ENCODE measurements at regions not wholly inside any gene's neighbourhood (a gene's known extent, or its start where the extent isn't known, plus 50 kb on each side); places are given as distances from the start of the nearest gene placed in this dataset.

- ChIA-PET CTCF (ENCODE audit: partially characterized antibody) (interaction anchor here (1.3 kb wide), 1 partner anchor 96 kb away, joined by 3 read pairs; no protein-coding TSS in a partner anchor), POLR2A (ENCODE audit: partially characterized antibody) (no interaction called here)
- H3K36me3 ChIP-seq (ENCODE audit: insufficient read depth, low read length) = no peaks in the 10 kb centered on the region
- H3K27me3 Mint-ChIP-seq = peaks cover 0 to 2% of the 10 kb centered on the region in 2 donors
- DNase-seq = no peak
- H3K4me3 ChIP-seq (ENCODE audit: low read length in 2 of 2) = no peak overlapping the region
- no peak overlapping the region for H3K4me3 Mint-ChIP-seq
- no peaks in the 10 kb centered on the region for H3K36me3 Mint-ChIP-seq
- H3K9me3 ChIP-seq (ENCODE audit: control insufficient read depth in 1 of 2, low read length in 2 of 2) = no peaks in the 10 kb centered on the region
- H3K27ac ChIP-seq (ENCODE audit: low read depth, low read length) = no peak overlapping the region
- peaks cover 0 to 1% (median 0%) of the 10 kb centered on the region in 8 donors for H3K9me3 Mint-ChIP-seq
- H3K4me1 Mint-ChIP-seq = no peaks in the 10 kb centered on the region
- no peak overlapping the region for H3K27ac Mint-ChIP-seq
- H3K4me1 ChIP-seq (ENCODE audit: insufficient read depth, low read length) = no peaks in the 10 kb centered on the region
- intact Hi-C loops (cut with micrococcal nuclease) = no loop called here
- H3K27me3 ChIP-seq (ENCODE audit: insufficient read depth, low read length) = no peaks in the 10 kb centered on the region
Measured at GRCh38 chr9:134229466-134230091, 65.2 kb upstream of the RNU6ATAC start.

GRCh38 chr9:134230092-134230941, 66.0 kb upstream of the RNU6ATAC start:
- CTCF ChIA-PET (ENCODE audit: partially characterized antibody) = interaction anchor here (1.3 kb wide), 1 partner anchor 95 kb away, joined by 3 read pairs; no protein-coding TSS in a partner anchor
- Histone ChIP-seq H3K4me1 (ENCODE audit: insufficient read depth, low read length) (no peaks in the 10 kb centered on the region), H3K36me3 (ENCODE audit: insufficient read depth, low read length) (no peaks in the 10 kb centered on the region), H3K4me3 (ENCODE audit: low read length in 2 of 2) (no peak overlapping the region), H3K27me3 (ENCODE audit: insufficient read depth, low read length) (no peaks in the 10 kb centered on the region), H3K9me3 (ENCODE audit: control insufficient read depth in 1 of 2, low read length in 2 of 2) (no peaks in the 10 kb centered on the region), H3K27ac (ENCODE audit: low read depth, low read length) (no peak overlapping the region)
- Mint-ChIP-seq H3K4me3 (no peak overlapping the region), H3K4me1 (no peaks in the 10 kb centered on the region), H3K27me3 (peaks cover 0 to 2% of the 10 kb centered on the region in 2 donors), H3K27ac (no peak overlapping the region), H3K36me3 (no peaks in the 10 kb centered on the region), H3K9me3 (peaks cover 0 to 1% (median 0%) of the 10 kb centered on the region in 8 donors)
- intact Hi-C loops (cut with micrococcal nuclease) = no loop called here
- DNase-seq = no peak
- POLR2A ChIA-PET (ENCODE audit: partially characterized antibody) = no interaction called here

GRCh38 chr9:134230942-134231325, 66.6 kb upstream of the RNU6ATAC start:
- Mint-ChIP-seq H3K4me1 (no peaks in the 10 kb centered on the region), H3K27ac (no peak overlapping the region), H3K4me3 (no peak overlapping the region), H3K36me3 (no peaks in the 10 kb centered on the region), H3K27me3 (peaks cover 0 to 2% of the 10 kb centered on the region in 2 donors), H3K9me3 (no peaks in the 10 kb centered on the region)
- no peak overlapping the region for H3K4me3 ChIP-seq (ENCODE audit: low read length in 2 of 2)
- CTCF ChIA-PET (ENCODE audit: partially characterized antibody) = no interaction called here
- H3K27ac ChIP-seq (ENCODE audit: low read depth, low read length) = no peak overlapping the region
- no peaks in the 10 kb centered on the region for H3K9me3 ChIP-seq (ENCODE audit: control insufficient read depth in 1 of 2, low read length in 2 of 2)
- no peaks in the 10 kb centered on the region for H3K36me3 ChIP-seq (ENCODE audit: insufficient read depth, low read length)
- no peak for DNase-seq
- POLR2A ChIA-PET (ENCODE audit: partially characterized antibody) = no interaction called here
- H3K27me3 ChIP-seq (ENCODE audit: insufficient read depth, low read length) = no peaks in the 10 kb centered on the region
- intact Hi-C loops (cut with micrococcal nuclease) = no loop called here
- no peaks in the 10 kb centered on the region for H3K4me1 ChIP-seq (ENCODE audit: insufficient read depth, low read length)

DNA sequence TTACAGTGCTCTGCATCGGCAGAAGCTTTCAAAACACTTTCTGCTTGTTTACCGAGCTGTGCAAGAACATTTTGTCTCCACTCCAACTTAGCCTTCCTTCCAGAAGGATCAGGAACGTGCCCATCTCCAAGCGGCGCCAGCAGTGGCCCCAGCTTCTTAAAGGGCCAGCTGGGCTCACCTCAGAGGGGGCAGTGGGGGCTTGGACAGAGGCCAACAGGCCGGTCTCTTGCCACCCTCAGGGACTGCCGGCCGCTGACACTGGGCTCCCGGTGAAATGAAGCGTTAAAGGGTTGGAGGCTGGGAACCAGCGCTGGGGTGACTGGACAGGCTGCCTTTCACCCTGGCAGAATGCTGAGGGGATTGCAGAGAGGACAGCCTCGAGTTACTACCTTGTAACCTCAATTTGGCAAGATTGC, 67.0 kb upstream of the RNU6ATAC start:
- CTCF ChIA-PET (ENCODE audit: partially characterized antibody) = interaction anchor here (1.2 kb wide), 1 partner anchor 46 kb away, joined by 3 read pairs; no protein-coding TSS in a partner anchor
- no peaks in the 10 kb centered on the region for H3K27me3 ChIP-seq (ENCODE audit: insufficient read depth, low read length)
- H3K4me3 Mint-ChIP-seq = no peak overlapping the region
- no peaks in the 10 kb centered on the region for H3K9me3 Mint-ChIP-seq
- H3K27me3 Mint-ChIP-seq = peaks cover 0 to 2% of the 10 kb centered on the region in 2 donors
- no peak overlapping the region for H3K27ac Mint-ChIP-seq
- H3K36me3 ChIP-seq (ENCODE audit: insufficient read depth, low read length) = no peaks in the 10 kb centered on the region
- no peaks in the 10 kb centered on the region for H3K4me1 Mint-ChIP-seq
- H3K27ac ChIP-seq (ENCODE audit: low read depth, low read length) = no peak overlapping the region
- intact Hi-C loops (cut with micrococcal nuclease) = no loop called here
- H3K36me3 Mint-ChIP-seq = no peaks in the 10 kb centered on the region
- H3K4me1 ChIP-seq (ENCODE audit: insufficient read depth, low read length) = no peaks in the 10 kb centered on the region
- POLR2A ChIA-PET (ENCODE audit: partially characterized antibody) = no interaction called here
- H3K9me3 ChIP-seq (ENCODE audit: control insufficient read depth in 1 of 2, low read length in 2 of 2) = no peaks in the 10 kb centered on the region
- no peak overlapping the region for H3K4me3 ChIP-seq (ENCODE audit: low read length in 2 of 2)
- DNase-seq = no peak

DNA sequence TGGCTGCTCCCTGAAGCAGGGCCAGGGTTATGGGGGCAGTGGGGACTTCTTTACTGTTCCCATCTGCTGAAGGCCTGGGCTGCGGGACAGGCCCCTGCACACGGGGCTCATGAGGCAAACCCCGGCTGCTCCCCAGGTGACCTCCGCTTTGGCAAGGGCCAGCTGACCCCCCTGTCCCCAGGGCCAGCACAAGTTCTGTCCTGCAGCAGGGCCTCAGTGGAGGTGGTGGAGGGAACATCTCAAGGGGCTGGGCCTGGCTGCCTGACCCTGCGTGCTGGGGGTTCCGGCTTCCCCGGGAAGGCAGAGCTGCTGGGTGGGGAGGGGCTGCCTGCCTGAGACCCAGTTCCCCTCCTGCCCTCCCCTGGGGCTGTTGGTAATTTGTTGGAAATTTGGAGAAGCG, 67.4 kb upstream of the RNU6ATAC start:
- no peak overlapping the region for H3K27ac Mint-ChIP-seq
- no peaks in the 10 kb centered on the region for H3K4me1 Mint-ChIP-seq
- ChIA-PET CTCF (ENCODE audit: partially characterized antibody) (interaction anchor here (1.2 kb wide), 1 partner anchor 46 kb away, joined by 3 read pairs; no protein-coding TSS in a partner anchor), POLR2A (ENCODE audit: partially characterized antibody) (no interaction called here)
- no peak overlapping the region for H3K27ac ChIP-seq (ENCODE audit: low read depth, low read length)
- DNase-seq = no peak
- no peaks in the 10 kb centered on the region for H3K4me1 ChIP-seq (ENCODE audit: insufficient read depth, low read length)
- no peaks in the 10 kb centered on the region for H3K27me3 ChIP-seq (ENCODE audit: insufficient read depth, low read length)
- H3K9me3 Mint-ChIP-seq = no peaks in the 10 kb centered on the region
- no peak overlapping the region for H3K4me3 Mint-ChIP-seq
- peaks cover 0 to 2% of the 10 kb centered on the region in 2 donors for H3K27me3 Mint-ChIP-seq
- H3K4me3 ChIP-seq (ENCODE audit: low read length in 2 of 2) = no peak overlapping the region
- intact Hi-C loops (cut with micrococcal nuclease) = no loop called here
- no peaks in the 10 kb centered on the region for H3K9me3 ChIP-seq (ENCODE audit: control insufficient read depth in 1 of 2, low read length in 2 of 2)
- no peaks in the 10 kb centered on the region for H3K36me3 Mint-ChIP-seq
- H3K36me3 ChIP-seq (ENCODE audit: insufficient read depth, low read length) = no peaks in the 10 kb centered on the region

DNA sequence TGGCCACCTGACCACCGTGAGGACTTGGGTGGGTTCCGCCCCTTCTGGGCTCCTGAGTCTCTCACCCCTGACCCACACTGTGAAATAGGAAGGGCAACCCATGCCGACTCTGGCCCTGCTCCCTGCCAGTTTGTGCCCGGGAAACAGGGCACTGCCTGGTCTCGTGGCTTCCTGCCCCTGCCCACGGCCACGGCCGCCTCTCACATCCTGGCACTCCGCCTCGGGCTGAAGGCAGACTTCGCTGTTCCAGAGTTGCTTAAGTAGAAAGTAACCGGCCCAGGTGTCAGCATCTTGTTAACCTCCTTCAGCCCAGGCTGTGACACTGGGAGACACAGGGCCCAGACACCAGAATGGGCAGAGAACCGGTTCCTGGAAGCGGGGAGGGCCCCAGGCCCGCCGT, 68.7 kb upstream of the RNU6ATAC start:
- Mint-ChIP-seq H3K36me3 (no peaks in the 10 kb centered on the region), H3K27me3 (peaks cover 0 to 2% of the 10 kb centered on the region in 2 donors), H3K4me1 (no peaks in the 10 kb centered on the region), H3K9me3 (no peaks in the 10 kb centered on the region), H3K27ac (no peak overlapping the region), H3K4me3 (no peak overlapping the region)
- no peaks in the 10 kb centered on the region for H3K36me3 ChIP-seq (ENCODE audit: insufficient read depth, low read length)
- no peak overlapping the region for H3K4me3 ChIP-seq (ENCODE audit: low read length in 2 of 2)
- no peak for DNase-seq
- no peaks in the 10 kb centered on the region for H3K27me3 ChIP-seq (ENCODE audit: insufficient read depth, low read length)
- CTCF ChIA-PET (ENCODE audit: partially characterized antibody) = no interaction called here
- no peaks in the 10 kb centered on the region for H3K4me1 ChIP-seq (ENCODE audit: insufficient read depth, low read length)
- intact Hi-C loops (cut with micrococcal nuclease) = no loop called here
- no peaks in the 10 kb centered on the region for H3K9me3 ChIP-seq (ENCODE audit: control insufficient read depth in 1 of 2, low read length in 2 of 2)
- POLR2A ChIA-PET (ENCODE audit: partially characterized antibody) = no interaction called here
- no peak overlapping the region for H3K27ac ChIP-seq (ENCODE audit: low read depth, low read length)

DNA sequence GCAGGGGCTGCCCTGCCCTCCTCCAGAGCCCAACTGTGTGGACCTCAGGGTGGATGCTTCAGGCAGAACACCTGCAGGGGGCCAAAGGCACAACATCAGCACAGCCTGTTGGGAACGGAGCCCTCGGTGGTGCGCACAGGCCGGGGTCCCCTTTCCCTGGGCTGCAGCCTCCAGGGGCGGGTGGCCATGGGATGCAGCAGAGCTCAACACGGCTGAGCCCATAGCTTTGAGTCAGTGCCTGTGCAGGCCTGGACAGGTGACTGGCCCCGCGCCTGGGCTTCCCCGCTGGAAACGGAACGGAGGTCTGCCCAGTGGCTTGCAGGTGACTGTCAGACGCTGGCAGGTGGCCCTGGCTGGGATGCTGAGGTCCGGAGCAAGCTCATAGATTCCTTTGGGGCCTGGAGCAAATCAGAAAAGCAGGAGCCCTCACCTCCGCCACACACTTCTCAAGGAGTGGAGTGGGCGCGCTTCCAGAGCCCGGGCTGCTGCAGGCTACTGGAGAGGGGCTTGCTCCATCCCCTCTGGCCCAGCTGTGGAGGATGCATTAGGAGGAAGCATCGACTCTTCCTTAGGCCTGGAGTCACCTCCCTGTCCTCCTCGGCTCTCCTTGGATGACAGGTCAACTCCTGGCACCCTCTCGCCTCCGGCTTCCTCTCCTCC, 69.8 kb upstream of the RNU6ATAC start:
- H3K4me3 Mint-ChIP-seq = no peak overlapping the region
- Histone ChIP-seq H3K9me3 (ENCODE audit: control insufficient read depth in 1 of 2, low read length in 2 of 2) (no peaks in the 10 kb centered on the region), H3K4me3 (ENCODE audit: low read length in 2 of 2) (no peak overlapping the region), H3K36me3 (ENCODE audit: insufficient read depth, low read length) (no peaks in the 10 kb centered on the region), H3K27me3 (ENCODE audit: insufficient read depth, low read length) (no peaks in the 10 kb centered on the region), H3K4me1 (ENCODE audit: insufficient read depth, low read length) (no peaks in the 10 kb centered on the region), H3K27ac (ENCODE audit: low read depth, low read length) (no peak overlapping the region)
- no peaks in the 10 kb centered on the region for H3K4me1 Mint-ChIP-seq
- CTCF ChIA-PET (ENCODE audit: partially characterized antibody) = no interaction called here
- no peaks in the 10 kb centered on the region for H3K9me3 Mint-ChIP-seq
- H3K36me3 Mint-ChIP-seq = no peaks in the 10 kb centered on the region
- POLR2A ChIA-PET (ENCODE audit: partially characterized antibody) = no interaction called here
- intact Hi-C loops (cut with micrococcal nuclease) = no loop called here
- DNase-seq = no peak
- no peak overlapping the region for H3K27ac Mint-ChIP-seq
- H3K27me3 Mint-ChIP-seq = peaks cover 2% of the 10 kb centered on the region in 2 donors

Measured in CD4-positive, alpha-beta memory T cell (primary cell).